SW480 (cell line): ENCODE measurements at regions not wholly inside any gene's neighbourhood (a gene's known extent, or its start where the extent isn't known, plus 50 kb on each side); places are given as distances from the start of the nearest gene placed in this dataset.

Experiments
- DNase-seq: peaks from one replicate; pipeline ENCODE4 v3.0.0-alpha.2; 2016; ENCODE audit warnings: low spot score

DNA sequence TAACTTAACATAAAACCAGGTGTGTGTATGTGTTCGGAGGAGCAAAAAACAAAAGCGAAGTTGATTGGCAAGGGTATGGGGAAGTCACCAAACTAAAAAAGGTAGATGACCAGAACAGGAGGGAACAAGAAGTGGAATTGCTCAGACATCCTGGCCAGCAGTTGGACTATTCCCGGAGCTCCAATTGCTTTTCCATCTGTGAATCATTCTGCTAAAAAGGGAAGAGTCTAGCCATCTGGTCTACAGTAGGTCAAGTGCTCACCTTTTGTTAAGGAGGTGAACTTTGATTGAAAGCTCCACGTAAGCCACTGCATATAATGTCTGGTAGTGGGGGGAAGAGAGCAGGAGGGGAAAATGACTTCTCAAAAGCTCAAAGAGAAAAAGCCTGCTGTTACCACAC is 50.0 kb upstream of the BET1 start:
- DNase-seq = no peak

DNA sequence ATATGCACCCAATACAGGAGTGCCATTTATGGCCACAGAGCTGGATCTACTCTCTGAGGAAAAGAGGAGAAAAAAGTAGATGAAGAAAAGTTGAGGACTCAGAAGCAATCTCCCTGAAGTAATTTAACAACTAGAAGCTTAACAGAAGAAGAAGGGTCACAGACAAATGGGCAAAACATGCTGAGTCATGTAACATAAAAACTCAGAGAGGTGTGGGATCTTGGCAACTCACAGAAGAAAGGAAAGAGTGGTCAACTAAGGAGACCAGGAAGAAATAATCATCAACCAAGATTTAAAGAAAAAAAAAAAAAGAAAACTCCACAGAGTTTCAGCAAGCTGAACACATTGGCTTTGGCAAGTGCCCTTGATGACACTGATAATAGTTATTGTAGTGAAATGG is 51.8 kb upstream of the BET1 start:
- DNase-seq = no peak

DNA sequence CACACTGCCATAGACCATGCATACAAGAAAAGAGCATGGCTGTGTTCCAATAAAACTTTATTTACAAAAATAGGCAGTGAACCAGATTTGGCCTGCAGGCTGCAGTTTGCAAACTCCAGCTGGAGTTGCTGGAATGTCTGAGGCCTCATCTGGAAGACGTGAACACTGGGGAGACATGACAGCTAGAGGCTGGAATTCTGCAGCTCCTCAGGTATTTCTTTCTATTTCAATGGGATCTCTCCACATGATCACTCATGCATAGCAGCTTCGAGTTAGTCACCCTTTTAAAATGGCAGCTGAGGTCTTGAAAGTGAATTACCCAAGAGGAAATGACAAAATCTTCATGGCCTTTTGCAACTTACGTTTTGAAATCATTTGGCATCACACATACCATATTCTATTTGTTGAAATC is 52.6 kb upstream of the BET1 start:
- peak; percentile 48 for DNase-seq

DNA sequence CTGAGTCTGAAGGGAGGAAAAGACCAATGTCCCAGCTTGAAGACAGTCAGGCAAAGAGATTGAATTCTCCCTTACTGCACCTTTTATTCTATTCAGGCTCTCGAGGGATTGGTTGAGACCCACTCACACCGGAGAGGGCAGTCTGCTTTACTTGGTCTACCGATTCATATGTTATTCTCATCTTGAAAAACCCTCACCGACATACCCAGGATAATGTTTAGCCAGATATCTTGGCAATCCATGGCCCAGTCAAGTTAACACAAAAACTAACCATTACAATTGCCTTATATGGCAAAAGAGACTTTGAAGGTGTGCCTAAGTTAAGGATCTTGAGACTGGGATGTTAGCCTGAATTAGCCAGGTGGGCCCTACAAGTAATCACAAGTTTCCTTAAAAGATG is 53.8 kb upstream of the BET1 start:
- no peak for DNase-seq

DNA sequence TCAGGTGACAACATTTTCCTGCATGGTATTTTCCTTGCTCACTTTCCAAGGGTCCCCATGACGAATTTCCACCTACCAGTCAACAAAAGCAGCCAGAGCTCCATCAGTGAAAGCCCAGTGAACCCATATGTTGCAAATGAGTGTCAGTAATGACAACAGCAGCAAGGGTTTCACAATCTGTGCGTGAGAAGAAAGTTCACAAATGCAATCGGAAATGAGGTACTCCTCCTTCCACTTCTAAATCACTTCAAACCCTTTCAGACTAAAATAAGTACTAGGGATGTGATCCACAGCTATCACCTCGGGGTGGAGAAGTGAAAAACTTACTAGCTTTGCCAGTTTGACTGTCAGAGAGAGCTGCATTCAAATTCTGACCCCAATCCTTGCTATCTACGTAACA is 55.6 kb upstream of the BET1 start:
- no peak for DNase-seq

DNA sequence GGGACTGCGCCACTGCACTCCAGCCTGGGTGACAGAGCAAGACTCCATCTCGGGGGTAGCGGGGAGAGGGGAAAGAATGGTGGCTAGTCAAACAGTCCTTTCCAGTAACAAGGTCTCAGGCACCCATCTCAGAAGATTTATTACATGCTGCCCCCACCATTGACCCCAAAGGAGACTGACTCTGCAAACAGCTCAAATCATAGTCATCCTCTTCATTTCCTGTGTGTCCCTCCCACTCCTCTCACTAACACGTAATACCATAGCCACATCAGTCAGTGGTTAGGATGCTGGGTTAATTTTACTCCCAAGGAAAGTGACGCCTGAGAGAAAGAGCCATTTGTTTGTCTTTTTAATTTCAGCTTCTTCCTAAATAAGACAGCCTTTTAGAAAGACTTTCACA is 56.6 kb upstream of the BET1 start:
- no peak for DNase-seq

DNA sequence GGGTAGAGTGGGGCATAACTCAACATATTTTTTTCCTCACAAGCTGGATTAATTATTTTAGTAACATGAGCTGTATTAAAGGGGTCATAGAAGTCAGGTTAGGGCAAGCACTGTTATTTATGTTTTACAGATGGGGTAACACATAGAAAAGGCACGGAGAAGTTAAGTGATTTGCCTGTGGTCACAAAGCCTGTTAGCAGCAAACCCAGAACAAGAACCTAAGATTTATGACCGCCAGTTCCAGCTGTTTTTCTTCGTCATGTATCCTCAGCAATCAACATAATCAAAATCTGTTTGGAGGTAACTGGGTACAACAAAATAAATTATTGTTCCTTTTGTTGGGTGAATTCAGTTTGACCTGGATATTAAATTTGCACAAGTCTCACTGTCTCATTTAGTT is 57.2 kb upstream of the BET1 start:
- DNase-seq = no peak

DNA sequence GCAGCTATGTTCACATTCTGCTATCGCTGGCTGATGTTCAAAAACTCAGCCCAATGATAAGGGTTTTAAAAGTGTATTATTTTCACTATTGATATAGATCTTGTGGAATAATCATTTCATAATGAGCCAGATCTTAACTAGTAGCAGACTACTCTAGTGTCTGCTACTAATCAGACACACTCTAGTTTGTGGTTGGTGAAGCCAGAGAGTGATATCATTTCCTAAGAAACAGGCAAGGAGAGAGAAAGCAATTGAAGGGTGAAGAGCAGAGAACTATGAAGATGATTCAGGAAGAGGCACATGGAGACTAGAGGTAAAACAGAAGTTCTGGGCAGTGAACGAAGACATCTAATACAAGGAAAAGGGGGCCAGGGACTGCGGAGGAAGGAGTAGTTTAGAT is 58.2 kb upstream of the BET1 start:
- DNase-seq = no peak

DNA sequence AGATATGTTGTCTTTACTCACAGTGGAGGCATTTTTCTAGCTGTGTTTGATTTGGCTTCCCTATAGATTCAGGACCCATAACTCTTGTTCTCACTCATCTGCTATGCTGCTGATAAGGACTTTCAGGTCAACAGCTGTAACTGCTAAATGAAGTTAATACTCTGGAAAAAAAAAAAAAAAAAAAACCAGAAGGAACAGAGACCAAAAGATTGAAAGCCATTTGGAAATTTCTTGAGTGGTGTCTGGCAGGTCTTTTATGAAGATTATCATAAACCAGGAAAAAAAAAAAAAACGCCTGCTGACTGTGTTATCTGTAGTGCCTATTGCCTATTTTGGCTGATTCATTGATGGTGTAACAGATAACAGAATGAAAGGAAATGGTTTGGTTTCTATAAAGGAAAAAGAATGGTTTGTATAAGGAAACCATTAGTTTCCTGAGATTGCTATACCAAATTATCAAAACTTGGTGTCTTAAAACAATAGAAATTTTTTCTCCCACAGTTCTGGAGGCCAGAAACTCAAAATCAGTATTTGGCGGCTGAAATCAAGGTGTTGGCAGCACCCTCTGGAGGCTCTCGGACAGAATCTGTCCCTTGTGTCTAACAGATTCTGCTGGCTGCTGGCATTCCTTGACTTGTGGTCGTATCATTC is 60.5 kb upstream of the BET1 start:
- DNase-seq = no peak

DNA sequence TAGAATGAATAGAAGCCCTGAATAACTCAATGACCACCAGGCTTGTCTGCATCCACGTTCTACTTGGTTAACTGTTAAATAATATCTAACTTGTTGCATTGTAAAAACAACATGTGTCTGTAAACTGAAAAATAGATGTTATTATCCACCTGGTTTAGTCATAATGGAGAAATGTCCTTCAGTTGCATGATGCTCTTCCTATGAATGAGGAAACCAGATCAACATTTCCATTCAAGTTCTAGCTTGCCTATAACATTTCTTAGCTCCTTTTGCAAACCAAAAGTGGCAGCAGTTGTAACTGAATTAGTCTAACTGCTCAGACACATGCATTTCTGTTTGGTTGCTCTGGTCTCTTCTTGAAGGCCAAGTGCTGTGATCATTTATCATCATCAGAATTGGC is 62.9 kb upstream of the BET1 start:
- no peak for DNase-seq

DNA sequence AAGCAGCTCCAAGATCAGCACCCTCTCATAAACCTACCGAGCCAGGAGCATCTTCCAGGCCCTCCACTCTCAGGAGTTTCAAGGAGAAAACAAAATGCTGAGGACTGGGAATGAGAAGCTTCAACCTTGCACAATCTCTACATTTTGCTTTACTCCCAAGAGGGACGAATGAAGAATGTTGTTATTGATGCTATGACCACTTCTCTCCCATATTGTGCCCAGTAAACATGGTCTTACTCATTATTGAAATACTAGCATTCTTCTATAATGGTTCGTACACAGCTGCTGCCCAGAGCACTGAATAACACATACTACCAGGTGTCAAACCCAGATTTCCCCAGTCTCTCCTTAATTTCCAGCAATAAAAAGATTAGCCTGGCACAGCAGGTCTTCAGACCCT is 63.4 kb upstream of the BET1 start:
- DNase-seq = no peak

DNA sequence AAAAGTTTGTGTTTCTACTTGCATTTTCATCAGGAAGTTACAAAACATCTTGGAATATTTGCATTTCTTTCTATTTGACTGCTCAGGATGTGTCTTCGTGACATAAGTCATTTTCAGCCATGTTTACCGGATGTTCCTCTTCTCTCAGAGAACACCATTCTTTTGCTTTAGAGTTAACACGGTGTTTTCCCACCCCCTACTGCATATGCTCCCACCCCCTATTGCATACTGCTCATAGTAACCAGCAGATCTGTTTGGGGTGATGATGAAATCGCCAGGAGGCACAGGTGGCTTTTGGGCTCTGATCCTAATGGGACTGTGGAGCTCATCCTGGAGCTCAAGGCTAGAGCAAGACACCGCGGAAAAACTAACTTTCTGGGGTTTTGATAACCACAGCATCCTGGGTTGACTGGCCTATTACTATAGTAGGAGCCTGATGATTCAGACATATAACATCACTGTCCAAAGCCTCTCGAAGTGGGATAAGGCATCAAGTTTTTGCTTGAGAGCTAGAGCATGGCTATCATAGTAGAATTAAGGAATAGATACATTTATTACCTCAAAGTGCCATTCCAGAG is 65.1 kb upstream of the BET1 start:
- no peak for DNase-seq

DNA sequence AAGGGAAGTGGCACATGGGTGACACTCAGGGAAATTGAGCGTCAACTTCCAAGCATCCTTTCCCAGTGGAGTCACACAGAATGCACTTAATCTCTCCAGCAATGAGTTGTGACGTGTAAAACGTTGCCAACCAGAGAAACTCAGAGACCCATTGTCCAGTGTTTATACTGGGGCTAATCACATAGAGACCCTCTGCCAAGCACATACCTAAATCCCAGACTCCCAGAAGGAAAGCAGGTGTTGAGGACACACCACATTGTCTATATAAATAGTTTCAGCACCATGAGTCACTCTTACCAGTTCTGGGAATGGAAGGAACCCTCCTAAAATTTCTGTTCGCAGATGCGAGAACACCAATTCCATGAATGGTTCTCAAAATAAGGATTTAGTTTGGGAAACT is 76.4 kb upstream of the BET1 start:
- DNase-seq = no peak

DNA sequence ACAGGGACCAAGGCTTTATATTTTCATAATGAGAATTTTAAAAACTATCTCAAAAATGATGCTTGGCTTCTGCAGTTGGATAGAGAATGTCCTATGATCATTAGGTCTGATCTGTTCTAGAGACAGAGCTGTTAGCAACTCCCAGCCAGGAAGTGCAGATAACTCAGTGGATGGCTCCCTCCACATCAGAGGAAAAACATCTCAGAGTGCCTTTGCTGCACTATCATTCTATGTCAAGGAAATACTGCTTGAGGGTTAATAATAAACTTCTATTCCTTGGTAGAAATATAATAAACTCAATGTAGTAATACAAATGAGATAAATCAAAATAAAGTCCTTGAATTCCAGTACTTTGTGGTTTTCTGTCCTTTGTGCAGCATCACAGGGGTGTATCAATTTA is 78.0 kb upstream of the BET1 start:
- DNase-seq = no peak

DNA sequence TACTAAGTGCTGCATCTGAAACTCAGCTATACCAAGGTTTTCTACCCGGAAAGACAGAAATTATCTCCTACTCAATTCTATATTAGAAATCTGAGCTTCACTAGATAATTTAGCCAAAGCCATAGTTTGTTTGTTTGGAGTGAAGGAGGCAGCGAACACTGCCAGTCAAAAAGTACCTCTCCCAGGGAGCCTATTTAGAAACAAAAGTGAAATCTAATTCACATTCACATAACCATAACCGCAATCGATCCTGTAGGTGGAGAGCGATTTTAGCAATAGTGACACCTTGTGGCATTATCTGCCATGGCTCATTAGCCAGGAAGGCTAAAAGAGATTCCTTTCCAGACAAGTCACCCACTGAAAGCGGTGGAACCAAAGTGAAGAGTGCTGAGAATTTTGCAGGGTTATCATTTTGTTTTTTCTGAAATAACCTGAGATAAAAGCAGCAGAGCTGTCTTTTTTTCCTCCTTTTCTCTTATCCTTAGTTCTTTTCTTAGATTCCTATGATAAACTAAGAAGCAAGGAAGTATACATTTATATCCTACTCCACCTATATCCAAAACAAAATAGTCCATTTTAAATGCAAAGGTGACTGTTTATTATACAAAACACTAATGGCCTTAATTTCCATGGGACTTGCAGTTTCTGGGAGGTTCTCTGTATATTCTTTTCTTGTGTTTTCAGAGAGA is 83.7 kb upstream of the BET1 start:
- peak; percentile 88 for DNase-seq

DNA sequence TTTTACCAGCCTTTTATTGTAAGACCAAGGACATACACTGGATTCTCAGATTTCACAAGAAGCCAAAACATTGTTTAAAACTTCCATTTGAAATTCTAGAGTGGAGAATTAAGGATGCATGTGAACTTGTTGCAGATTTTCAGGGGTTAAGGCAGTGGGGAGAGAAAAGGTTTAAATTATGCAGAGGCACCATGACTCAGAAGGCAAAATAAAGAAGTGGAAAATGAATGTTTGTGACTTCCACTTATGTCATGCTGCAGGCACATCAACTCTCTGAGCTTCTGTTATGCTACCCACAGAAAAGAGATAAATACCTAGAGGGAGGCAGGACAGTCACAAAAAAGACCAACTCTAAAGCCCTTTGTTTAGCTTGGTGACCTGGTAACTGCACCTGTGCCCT is 84.4 kb upstream of the BET1 start:
- no peak for DNase-seq

DNA sequence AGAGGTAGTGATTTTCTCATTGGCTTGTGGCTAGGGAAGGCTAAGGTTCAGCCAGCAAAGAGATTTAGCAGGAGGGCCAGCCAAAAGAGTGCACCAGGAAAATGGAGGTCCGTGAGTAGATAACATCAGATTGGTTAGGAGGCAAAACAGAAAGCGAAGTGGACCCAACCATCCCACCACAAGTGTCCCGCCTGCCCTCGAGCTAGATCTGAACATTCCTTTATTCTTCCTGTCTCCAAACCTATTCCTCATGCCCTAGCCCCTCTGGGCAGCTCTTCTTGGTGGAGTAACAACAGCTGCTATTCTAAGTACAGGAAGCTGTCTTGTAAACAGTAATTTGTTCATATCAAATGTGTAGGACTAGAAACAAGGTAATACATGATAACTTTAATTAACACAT is 85.7 kb upstream of the BET1 start:
- DNase-seq = no peak

DNA sequence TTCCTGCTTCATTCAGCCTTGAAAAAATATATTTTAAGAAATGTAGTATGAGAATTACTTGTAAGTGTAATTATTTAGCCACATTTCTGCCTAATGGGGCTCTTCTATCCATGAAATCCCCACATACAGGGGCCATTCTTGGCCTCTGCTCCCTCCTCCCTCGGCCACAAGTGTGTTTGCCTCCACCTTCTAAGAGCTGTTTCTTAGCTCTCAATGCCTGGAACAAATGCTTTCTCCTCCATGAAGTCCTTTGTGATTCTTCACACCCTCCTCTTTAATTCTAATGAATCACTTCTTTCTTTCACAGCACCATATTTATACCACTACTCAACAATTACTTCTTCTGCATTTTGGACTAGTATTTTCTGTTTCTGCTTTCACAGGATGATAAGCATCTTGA is 88.8 kb upstream of the BET1 start:
- no peak for DNase-seq

DNA sequence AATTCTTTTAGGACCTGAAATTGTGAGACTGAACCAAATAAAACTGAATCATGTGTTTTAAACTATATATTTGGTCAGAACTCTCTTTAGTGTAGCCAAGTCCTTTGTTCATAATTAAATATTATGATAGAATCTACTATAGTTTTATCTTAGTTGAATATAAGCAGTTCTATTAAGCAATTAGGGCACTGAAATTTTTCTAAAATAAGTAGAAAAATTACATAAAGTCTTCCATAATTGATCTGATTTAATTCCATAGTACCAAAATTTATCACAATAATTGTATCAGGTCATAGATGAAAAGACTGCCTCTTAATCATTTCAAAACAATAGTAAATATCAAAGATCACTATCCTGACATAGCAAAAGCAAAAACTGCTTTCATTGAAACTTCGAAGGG is 90.1 kb upstream of the BET1 start:
- DNase-seq = no peak

DNA sequence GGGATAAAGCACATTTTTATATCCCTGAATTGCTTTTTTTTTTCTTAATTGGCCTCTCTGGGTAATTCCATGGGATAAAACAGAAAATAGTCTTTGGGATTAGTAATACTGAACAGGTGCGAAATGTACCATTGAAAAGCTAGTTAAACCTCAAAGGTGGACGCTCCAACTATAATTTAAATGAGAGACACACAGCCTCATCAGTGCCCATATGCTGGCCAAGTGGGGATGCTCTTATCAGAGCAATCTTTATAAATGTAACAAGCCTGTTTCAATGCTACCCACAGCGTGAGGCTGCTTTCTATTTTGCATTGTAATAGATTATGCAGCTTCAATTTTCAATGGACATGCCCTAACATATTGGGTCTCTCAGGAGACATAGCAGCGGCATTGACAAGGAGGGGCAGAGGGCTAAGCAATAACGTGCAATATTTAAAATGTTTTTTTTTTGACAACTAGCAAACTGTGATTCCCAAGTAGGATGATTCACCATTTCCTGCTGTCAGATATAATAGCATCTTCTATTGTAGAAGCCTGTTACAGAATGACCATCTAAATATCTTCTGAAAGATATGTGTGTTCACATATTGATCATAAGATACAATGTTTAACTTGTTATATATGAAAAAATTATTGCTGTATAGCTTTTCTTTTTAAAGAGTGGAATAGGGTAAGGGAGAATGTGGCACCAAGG is 91.3 kb upstream of the BET1 start:
- DNase-seq = no peak

DNA sequence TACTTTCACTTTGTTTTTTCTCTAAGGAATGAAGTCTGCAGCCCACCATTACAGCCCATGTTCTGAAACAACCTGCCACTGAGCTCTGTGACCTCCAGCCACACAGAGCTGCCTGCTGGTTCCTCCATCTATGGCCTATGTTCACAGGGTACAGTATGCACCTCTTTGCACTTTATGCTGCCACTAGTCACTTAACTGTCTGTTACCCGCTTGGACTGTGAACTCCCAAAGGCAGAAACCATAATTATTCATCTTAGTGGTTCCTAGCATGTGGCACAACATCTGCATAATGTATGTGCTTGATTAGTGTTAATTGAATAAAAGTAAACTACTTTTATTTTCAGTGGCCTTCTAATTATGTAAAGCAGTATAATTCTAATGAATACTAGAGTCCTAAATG is 95.5 kb upstream of the BET1 start:
- DNase-seq = no peak

DNA sequence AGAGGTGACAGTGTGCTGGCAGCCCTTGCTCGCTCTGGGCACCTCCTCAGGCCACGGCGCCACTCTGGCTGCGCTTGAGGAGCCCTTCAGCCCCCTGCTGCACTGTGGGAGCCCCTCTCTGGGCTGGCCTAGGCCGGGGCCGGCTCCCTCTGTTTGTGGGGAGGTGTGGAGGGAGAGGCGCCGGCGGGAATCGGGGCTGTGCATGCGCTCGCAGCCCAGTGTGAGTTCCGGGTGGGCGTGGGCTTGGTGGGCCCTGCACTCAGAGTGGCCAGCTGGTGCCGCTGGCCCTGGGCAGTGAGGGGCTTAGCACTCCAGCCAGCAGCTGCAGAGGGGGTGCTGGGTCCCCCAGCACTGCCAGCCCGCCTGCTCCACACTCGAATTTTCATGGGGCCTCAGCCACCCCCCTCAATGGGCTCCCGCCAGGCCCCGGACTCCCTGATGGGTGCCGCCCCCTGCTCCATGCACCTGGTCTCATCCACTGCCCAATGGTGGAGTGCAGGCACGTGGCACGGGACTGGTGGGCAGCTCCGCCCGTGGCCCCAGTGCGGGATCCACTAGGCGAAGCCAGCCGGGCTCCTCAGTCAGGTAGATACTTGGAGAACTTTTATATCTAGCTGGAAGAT is 96.7 kb upstream of the BET1 start:
- no peak for DNase-seq

DNA sequence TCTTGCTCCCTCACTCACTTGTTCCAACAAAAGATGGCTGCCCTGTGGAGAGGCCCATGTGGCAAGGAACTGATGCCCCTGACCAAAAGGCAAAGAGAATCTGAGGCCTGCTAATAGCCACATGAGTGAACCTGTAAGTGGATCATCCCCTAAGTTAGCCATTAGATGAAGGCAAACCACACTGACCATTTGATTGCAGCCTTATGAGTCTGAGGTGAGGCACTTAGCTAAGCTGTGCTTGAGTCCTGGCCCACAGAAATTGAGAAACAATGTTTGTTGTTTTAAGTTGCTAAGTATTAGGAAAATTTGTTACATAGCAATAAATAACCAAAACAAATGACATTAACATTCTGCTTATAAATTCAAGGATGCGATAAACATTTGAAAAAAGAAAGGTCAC is 100.1 kb upstream of the BET1 start:
- no peak for DNase-seq
